ENCODE measurements at regions not wholly inside any gene's neighbourhood (a gene's known extent, or its start where the extent isn't known, plus 50 kb on each side); places are given as distances from the start of the nearest gene placed in this dataset.
"Not testable (repeated sequence)": the region's sequence is repeated elsewhere in the genome, so short reads cannot be mapped to it uniquely, and the experiment has no call there.

GRCh38 chr9:28956116-28956880 is 1383.0 kb upstream of the C9orf72 start:
- DNase-seq: no peak

- no peak for DNase-seq
These were observed 1387.3 kb upstream of the C9orf72 start for GRCh38 chr9:28960602-28961001.

GRCh38 chr9:28961623-28962022 is 1388.3 kb upstream of the C9orf72 start:
- DNase-seq: no peak

- no peak for DNase-seq
These were observed 1393.9 kb upstream of the C9orf72 start for GRCh38 chr9:28967226-28967625.

- no peak for DNase-seq
These were observed 1397.0 kb upstream of the C9orf72 start for GRCh38 chr9:28970241-28970654.

GRCh38 chr9:28971881-28972280 is 1398.6 kb upstream of the C9orf72 start:
- DNase-seq: no peak

GRCh38 chr9:28976250-28976649 is 1403.0 kb upstream of the C9orf72 start:
- DNase-seq: no peak

GRCh38 chr9:28976684-28977083 is 1403.4 kb upstream of the C9orf72 start:
- no peak for DNase-seq

- DNase-seq: no peak
These were observed 1407.8 kb upstream of the C9orf72 start for GRCh38 chr9:28981129-28981528.

- no peak for DNase-seq
These were observed 1408.4 kb upstream of the C9orf72 start for GRCh38 chr9:28981711-28982110.

GRCh38 chr9:28984016-28984415 is 1410.7 kb upstream of the C9orf72 start:
- no peak for DNase-seq

- DNase-seq: not testable (repeated sequence)
These were observed 1416.7 kb upstream of the C9orf72 start for GRCh38 chr9:28990009-28990408.

- no peak for DNase-seq
These were observed 1425.8 kb upstream of the C9orf72 start for GRCh38 chr9:28999057-28999456.

GRCh38 chr9:28999806-29000205 is 1426.5 kb upstream of the C9orf72 start:
- DNase-seq: no peak

- DNase-seq: no peak
These were observed 1427.7 kb upstream of the C9orf72 start for GRCh38 chr9:29001006-29001405.

GRCh38 chr9:29004988-29005387 is 1431.7 kb upstream of the C9orf72 start:
- no peak for DNase-seq

- no peak for DNase-seq
These were observed 1433.3 kb upstream of the C9orf72 start for GRCh38 chr9:29006628-29007027.

GRCh38 chr9:29012911-29013310 is 1439.6 kb upstream of the C9orf72 start:
- DNase-seq: no peak

GRCh38 chr9:29021632-29022031 is 1448.4 kb upstream of the C9orf72 start:
- DNase-seq: no peak

- no peak for DNase-seq
These were observed 1465.1 kb upstream of the C9orf72 start for GRCh38 chr9:29038332-29038731.

- DNase-seq: no peak
These were observed 1466.0 kb upstream of the C9orf72 start for GRCh38 chr9:29039258-29039657.

GRCh38 chr9:29043072-29043471 is 1469.8 kb upstream of the C9orf72 start:
- DNase-seq: no peak

GRCh38 chr9:29044959-29045358 is 1471.7 kb upstream of the C9orf72 start:
- DNase-seq: no peak

- no peak for DNase-seq
These were observed 1486.8 kb upstream of the C9orf72 start for GRCh38 chr9:29060041-29060440.

GRCh38 chr9:29062446-29062845 is 1489.2 kb upstream of the C9orf72 start:
- DNase-seq: no peak

Data from right forelimb (tissue), 1 donor.